Fibroblast of villous mesenchyme (primary cell): ENCODE measurements at regions not wholly inside any gene's neighbourhood (a gene's known extent, or its start where the extent isn't known, plus 50 kb on each side); places are given as distances from the start of the nearest gene placed in this dataset.

Source experiments
- DNase-seq: peaks from one replicate; pipeline ENCODE4 v3.0.0-alpha.2; 2010; ENCODE audit warnings: low read depth
- H3K4me3 ChIP-seq: 2 replicates; pipeline ENCODE4 v1.5.1; 2011; ENCODE audit warnings: low read depth, mild to moderate bottlenecking, low read length
- TF ChIP-seq, protein P1 (sequence below): IDR thresholded peaks from 2 replicates; pipeline ENCODE4 v1.5.1; 2012; ENCODE audit warnings: low read depth, mild to moderate bottlenecking, low read length; ENCODE audit not compliant: insufficient read depth

DNA sequence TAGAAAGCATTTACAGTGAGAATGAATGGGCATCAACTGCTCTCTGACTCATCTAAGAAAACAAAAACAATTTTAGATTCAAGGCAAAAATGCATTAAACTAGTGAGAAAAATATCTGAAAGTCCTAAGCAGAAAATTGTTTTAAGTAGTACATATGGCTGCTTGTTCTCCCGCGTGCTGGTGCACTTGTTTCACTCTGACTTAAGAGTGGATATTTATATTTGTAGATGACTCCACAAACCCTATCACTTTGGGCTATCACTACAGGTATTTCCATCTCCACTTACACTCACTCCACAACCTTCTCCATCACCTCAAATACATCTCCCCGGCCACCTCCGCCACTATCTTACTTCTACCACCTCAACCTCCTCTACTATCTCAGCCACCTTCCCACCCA, 253.9 kb upstream of the EGLN3 start:
- H3K4me3 ChIP-seq: no peak overlapping the region
- peak; percentile 15 for DNase-seq
- TF ChIP-seq, protein P1, sequence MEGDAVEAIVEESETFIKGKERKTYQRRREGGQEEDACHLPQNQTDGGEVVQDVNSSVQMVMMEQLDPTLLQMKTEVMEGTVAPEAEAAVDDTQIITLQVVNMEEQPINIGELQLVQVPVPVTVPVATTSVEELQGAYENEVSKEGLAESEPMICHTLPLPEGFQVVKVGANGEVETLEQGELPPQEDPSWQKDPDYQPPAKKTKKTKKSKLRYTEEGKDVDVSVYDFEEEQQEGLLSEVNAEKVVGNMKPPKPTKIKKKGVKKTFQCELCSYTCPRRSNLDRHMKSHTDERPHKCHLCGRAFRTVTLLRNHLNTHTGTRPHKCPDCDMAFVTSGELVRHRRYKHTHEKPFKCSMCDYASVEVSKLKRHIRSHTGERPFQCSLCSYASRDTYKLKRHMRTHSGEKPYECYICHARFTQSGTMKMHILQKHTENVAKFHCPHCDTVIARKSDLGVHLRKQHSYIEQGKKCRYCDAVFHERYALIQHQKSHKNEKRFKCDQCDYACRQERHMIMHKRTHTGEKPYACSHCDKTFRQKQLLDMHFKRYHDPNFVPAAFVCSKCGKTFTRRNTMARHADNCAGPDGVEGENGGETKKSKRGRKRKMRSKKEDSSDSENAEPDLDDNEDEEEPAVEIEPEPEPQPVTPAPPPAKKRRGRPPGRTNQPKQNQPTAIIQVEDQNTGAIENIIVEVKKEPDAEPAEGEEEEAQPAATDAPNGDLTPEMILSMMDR: no peak

DNA sequence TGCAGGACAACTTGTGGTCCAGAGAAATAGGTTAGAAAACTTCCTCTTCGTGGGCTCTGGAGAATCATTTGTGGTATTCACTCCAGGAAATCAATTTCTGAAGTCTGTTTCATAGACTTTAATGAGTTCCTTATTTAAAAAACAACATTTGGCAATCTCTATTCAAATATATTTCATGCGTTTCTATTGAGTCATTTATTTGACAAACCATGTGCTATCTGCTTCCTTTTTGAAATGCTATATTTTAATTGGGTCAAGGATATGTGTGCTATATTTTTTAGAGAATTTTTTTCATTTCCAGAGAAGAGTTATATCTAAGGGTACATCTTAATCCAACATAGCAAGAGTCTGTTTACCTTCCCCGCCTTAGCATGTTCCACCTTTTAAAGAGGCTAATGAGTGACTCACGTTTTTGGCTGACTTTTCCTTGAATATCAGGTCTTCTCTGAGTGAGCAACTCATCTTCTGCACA, 252.4 kb upstream of the EGLN3 start:
- H3K4me3 ChIP-seq: no peak overlapping the region
- peak; percentile 34 for DNase-seq
- TF ChIP-seq, protein P1: no peak

DNA sequence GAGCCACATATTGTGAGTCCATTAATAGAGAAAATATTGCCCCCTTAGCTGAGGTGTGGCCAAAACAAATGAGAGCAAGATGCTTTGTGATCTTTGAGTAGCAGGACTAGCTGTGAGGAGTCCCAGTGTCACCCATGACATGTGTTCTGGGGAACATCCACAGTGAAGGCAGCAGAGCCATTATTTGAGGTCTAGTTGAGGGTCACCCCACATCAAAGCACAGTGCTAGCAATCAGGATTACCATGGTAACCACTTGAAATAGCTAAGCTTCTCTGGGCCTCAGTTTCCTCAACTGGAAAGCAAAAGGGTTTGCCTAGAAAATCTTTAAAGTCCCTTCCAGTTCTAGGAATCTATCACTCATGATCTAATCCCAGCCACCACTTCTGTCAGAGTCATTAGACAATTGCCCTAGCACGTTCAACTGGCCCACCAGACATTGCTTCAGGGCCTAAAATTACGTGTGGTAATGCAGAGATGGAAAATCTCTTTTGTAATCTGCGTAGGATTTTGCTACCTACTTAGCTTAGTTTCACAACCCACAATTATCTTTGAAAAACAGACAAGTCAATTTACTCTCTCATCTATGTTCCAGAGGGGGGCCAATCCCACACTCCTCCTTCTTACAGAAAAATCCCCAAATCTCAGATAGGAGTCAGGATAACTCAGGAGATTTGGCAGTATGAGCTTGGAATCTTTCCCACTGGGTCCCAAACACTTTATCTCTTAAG, 251.2 kb upstream of the EGLN3 start:
- no peak overlapping the region for H3K4me3 ChIP-seq
- TF ChIP-seq, protein P1: no peak
- peak; percentile 31 for DNase-seq

DNA sequence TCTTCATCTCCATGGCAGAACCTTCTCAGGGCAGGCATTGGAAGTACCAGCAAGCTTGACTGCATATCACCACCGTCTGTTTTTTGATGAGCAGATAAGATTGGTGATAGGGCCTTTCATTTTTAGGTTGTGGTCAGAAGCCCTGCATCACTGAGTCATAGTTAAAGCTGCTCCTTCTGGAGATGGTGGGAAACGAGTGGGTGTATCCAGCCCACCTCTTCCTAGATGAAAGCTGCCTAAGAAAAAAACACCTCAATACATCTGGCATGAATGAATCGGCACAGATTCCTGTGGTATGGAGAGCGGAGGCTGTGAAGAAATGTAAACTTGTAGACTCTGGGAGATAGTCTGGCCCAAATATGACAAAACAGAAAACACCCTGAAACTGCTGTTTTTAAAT, 248.7 kb upstream of the EGLN3 start:
- peak; percentile 84 for DNase-seq
- H3K4me3 ChIP-seq: no peak overlapping the region
- TF ChIP-seq, protein P1: no peak

DNA sequence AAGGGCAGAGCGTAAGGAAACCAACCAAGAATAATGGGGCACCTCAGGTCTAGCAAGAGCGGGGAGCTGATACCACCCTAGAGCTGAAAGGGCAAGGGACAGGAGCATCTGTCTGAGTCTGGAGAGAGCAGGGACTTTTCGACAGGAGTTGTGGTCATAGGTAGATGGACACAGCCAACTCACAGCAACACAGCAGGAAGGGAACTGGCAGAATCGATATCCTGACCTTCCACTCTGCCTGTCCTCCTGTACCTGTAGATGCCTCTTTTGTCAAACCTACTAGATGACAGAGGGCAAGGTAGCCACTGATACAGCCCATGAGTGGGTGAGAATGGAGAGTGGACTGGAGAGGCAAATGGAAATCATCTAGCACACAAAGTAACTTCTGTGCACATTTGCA, 247.2 kb upstream of the EGLN3 start:
- TF ChIP-seq, protein P1: no peak
- no peak overlapping the region for H3K4me3 ChIP-seq
- DNase-seq: no peak

DNA sequence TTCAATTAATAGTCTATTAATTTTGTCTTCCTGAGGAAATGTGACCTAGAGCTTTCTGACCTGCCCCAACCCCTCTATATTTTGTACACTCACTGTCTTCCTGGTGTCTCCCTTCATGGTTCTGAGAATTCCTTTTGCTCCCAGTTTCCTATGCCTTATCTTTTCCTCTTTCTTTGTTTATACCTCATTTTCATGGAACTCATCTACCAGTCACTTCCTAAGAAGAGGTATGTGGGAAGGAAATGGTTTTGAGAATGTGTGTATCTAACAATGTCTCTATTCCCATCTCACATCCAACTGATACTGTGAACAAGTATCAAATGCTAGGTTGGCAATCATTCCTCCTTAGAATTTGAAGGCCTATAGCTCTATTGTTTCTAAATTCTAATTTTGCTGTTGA, 245.1 kb upstream of the EGLN3 start:
- TF ChIP-seq, protein P1: no peak

DNA sequence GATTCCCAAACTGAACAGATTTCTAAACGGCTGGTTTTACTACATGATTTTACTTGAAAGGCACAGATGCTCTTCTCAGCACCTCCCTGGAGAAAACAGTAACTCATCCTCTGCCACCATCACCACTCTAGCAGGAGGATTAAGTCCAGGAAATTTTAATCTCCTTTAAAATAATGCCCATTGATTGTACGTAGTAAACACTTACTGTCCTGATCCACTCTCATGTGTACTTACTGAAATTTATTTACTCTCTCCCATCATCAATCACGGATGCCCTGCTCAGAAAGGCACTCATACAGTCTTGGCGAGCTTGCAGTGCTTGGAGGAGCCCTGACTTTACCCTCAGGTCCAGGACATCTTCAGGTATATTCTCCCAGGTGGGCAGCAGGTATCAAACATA, 239.8 kb upstream of the EGLN3 start:
- H3K4me3 ChIP-seq: no peak overlapping the region
- TF ChIP-seq, protein P1: no peak
- DNase-seq: no peak

More for the DNA sequence above, 245.1 kb upstream of the EGLN3 start:
- no peak overlapping the region for H3K4me3 ChIP-seq
- DNase-seq: no peak
